22Rv1 (cell line): ENCODE measurements at regions not wholly inside any gene's neighbourhood (a gene's known extent, or its start where the extent isn't known, plus 50 kb on each side); places are given as distances from the start of the nearest gene placed in this dataset.

Source experiments
- H3K27ac ChIP-seq: fragments of 450-650 bp; 2 replicates; pipeline ENCODE4 v1.5.1; 2017
- CTCF ChIP-seq: fragments of 450-650 bp; IDR thresholded peaks from 2 replicates; pipeline ENCODE4 v1.5.1; 2017; ENCODE audit warnings: mild to moderate bottlenecking
- ZFX ChIP-seq: fragments of 450-650 bp; IDR thresholded peaks from 2 replicates; pipeline ENCODE4 v1.6.1; 2017; ENCODE audit warnings: antibody characterized with exemption, borderline replicate concordance

- TF ChIP-seq ZFX (no peak), CTCF (no peak)
- no peak overlapping the region for H3K27ac ChIP-seq
Measured at GRCh38 chr9:28423255-28423654, 850.0 kb upstream of the C9orf72 start.

- TF ChIP-seq ZFX (no peak), CTCF (no peak)
Measured at GRCh38 chr9:28435456-28435855, 862.2 kb upstream of the C9orf72 start.

GRCh38 chr9:28439688-28440087 lies 866.4 kb upstream of the C9orf72 start:
- TF ChIP-seq ZFX (no peak), CTCF (no peak)
- H3K27ac ChIP-seq, result no peak overlapping the region

More at GRCh38 chr9:28435456-28435855, 862.2 kb upstream of the C9orf72 start:
- no peak overlapping the region for H3K27ac ChIP-seq

- H3K27ac ChIP-seq, result no peak overlapping the region
- TF ChIP-seq ZFX (no peak), CTCF (no peak)
Measured at GRCh38 chr9:28443461-28443860, 870.2 kb upstream of the C9orf72 start.

GRCh38 chr9:28444637-28445036 lies 871.4 kb upstream of the C9orf72 start:
- H3K27ac ChIP-seq, result no peak overlapping the region

GRCh38 chr9:28445211-28445610 lies 871.9 kb upstream of the C9orf72 start:
- TF ChIP-seq ZFX (no peak), CTCF (no peak)
- H3K27ac ChIP-seq, result no peak overlapping the region

More at GRCh38 chr9:28444637-28445036, 871.4 kb upstream of the C9orf72 start:
- TF ChIP-seq ZFX (no peak), CTCF (no peak)

- H3K27ac ChIP-seq, result no peak overlapping the region
- no peak for TF ChIP-seq ZFX
- no peak for TF ChIP-seq CTCF
Measured at GRCh38 chr9:28453918-28454317, 880.6 kb upstream of the C9orf72 start.
